GM23248 (cell line): ENCODE measurements at regions not wholly inside any gene's neighbourhood (a gene's known extent, or its start where the extent isn't known, plus 50 kb on each side); places are given as distances from the start of the nearest gene placed in this dataset.

Experiments
- DNase-seq: peaks from one replicate; pipeline ENCODE4 v3.0.0-alpha.2; 2015
- H2AFZ ChIP-seq: fragments of 200-600 bp; sonication (generic); 2 replicates; pipeline ENCODE4 v1.6.1; 2016; ENCODE audit warnings: antibody characterized with exemption
- H3F3A ChIP-seq: fragments of 200-600 bp; sonication (generic); 2 replicates; pipeline ENCODE4 v1.6.1; 2016; ENCODE audit warnings: mild to moderate bottlenecking, antibody characterized with exemption, mixed run types; ENCODE audit not compliant: insufficient read depth
- H3K27ac ChIP-seq: fragments of 200-600 bp; sonication (generic); 2 replicates; pipeline ENCODE4 v1.5.1; 2016; ENCODE audit warnings: mild to moderate bottlenecking
- H3K27me3 ChIP-seq: fragments of 200-600 bp; sonication (generic); replicated peaks from 2 replicates; pipeline ENCODE4 v1.6.1; 2016; ENCODE audit warnings: mild to moderate bottlenecking; ENCODE audit not compliant: insufficient read depth
- H3K36me3 ChIP-seq: fragments of 200-600 bp; sonication (generic); 2 replicates; pipeline ENCODE4 v1.6.1; 2016; ENCODE audit warnings: low read depth, mild to moderate bottlenecking
- H3K4me1 ChIP-seq: fragments of 200-600 bp; sonication (generic); 2 replicates; pipeline ENCODE4 v1.6.1; 2016; ENCODE audit warnings: mild to moderate bottlenecking; ENCODE audit not compliant: insufficient read depth
- H3K4me2 ChIP-seq: fragments of 200-600 bp; sonication (generic); one replicate; pipeline ENCODE4 v1.6.1; 2016; ENCODE audit warnings: mild to moderate bottlenecking; ENCODE audit not compliant: unreplicated experiment
- H3K4me3 ChIP-seq: fragments of 200-600 bp; sonication (generic); 2 replicates; pipeline ENCODE4 v1.5.1; 2016; ENCODE audit warnings: mild to moderate bottlenecking
- H3K79me2 ChIP-seq: fragments of 200-600 bp; sonication (generic); 2 replicates; pipeline ENCODE4 v1.6.1; 2016; ENCODE audit warnings: mild to moderate bottlenecking; ENCODE audit not compliant: insufficient read depth
- H3K9ac ChIP-seq: fragments of 200-600 bp; sonication (generic); 2 replicates; pipeline ENCODE4 v1.6.1; 2016; ENCODE audit warnings: mild to moderate bottlenecking
- H3K9me2 ChIP-seq: fragments of 200-600 bp; sonication (generic); 2 replicates; pipeline ENCODE4 v1.6.1; 2016; ENCODE audit warnings: mixed run types, mild to moderate bottlenecking, moderate library complexity; ENCODE audit not compliant: insufficient read depth
- H3K9me3 ChIP-seq: fragments of 200-600 bp; sonication (generic); one replicate; pipeline ENCODE4 v1.6.1; 2017; ENCODE audit warnings: low read depth
- H4K20me1 ChIP-seq: fragments of 200-600 bp; sonication (generic); 2 replicates; pipeline ENCODE4 v1.6.0; 2016; ENCODE audit not compliant: insufficient read depth
- EZH2 ChIP-seq: fragments of 200-600 bp; sonication (generic); IDR thresholded peaks from 2 replicates; pipeline ENCODE4 v1.6.1; 2018; ENCODE audit warnings: antibody characterized with exemption, mild to moderate bottlenecking; ENCODE audit not compliant: insufficient read depth, poor library complexity, severe bottlenecking
- EZH2phosphoT487 ChIP-seq: fragments of 200-600 bp; sonication (generic); IDR thresholded peaks from 2 replicates; pipeline ENCODE4 v1.6.1; 2018; ENCODE audit warnings: antibody characterized with exemption, moderate library complexity, mild to moderate bottlenecking, low read depth; ENCODE audit not compliant: insufficient read depth
- WGBS, 2 experiments: methylation state at CpG; one replicate each; pipeline ENCODE4 v1.1.6; 2015 to 2017; ENCODE audit warnings: low lambda C conversion rate in 2 of 2, low coverage in 1 of 2; ENCODE audit errors: missing lambda C conversion rate in 2 of 2; 5-methylcytosine and 5-hydroxymethylcytosine counted together
- in situ Hi-C: fragments of 300-500 bp; cut with MboI; formaldehyde crosslinking; loops from 2 replicates; pipeline ENCODE4 v1.15.0; 2020

GRCh38 chr10:78729800-78730199 is 339.0 kb upstream of the ZMIZ1 start:
- Histone ChIP-seq H3K4me1 (no peaks in the 10 kb centered on the region), H3K9me2 (no peaks in the 10 kb centered on the region), H3K4me3 (no peak overlapping the region), H3F3A (no peaks in the 10 kb centered on the region), H2AFZ (no peak overlapping the region), H3K9ac (no peak overlapping the region), H3K36me3 (no peaks in the 10 kb centered on the region), H3K9me3 (no peaks in the 10 kb centered on the region), H3K79me2 (no peaks in the 10 kb centered on the region), H4K20me1 (no peaks in the 10 kb centered on the region), H3K4me2 (no peak overlapping the region), H3K27me3 (peaks cover 7% of the 10 kb centered on the region; the same call in 1 of the 2 replicates), H3K27ac (no peak overlapping the region)
- DNase-seq: no peak
- 34 to 47% methylated on average over 2 of the region's 2 CpGs for WGBS, 2 experiments
- TF ChIP-seq EZH2phosphoT487: no peak
- TF ChIP-seq EZH2: no peak
- in situ Hi-C loops: no loop called here

- Histone ChIP-seq H3K27ac (no peak overlapping the region), H3K9ac (no peak overlapping the region), H2AFZ (no peak overlapping the region), H3K36me3 (no peaks in the 10 kb centered on the region), H3K9me2 (no peaks in the 10 kb centered on the region), H3K4me1 (no peaks in the 10 kb centered on the region), H3F3A (no peaks in the 10 kb centered on the region), H3K27me3 (peaks cover 9% of the 10 kb centered on the region; the same call in 1 of the 2 replicates), H4K20me1 (no peaks in the 10 kb centered on the region), H3K79me2 (no peaks in the 10 kb centered on the region), H3K9me3 (no peaks in the 10 kb centered on the region), H3K4me3 (no peak overlapping the region), H3K4me2 (no peak overlapping the region)
- in situ Hi-C loops: no loop called here
- no peak for DNase-seq
- 76% methylated on average over 8 of the region's 8 CpGs for WGBS, 2 experiments
- no peak for TF ChIP-seq EZH2
- TF ChIP-seq EZH2phosphoT487: no peak
Observed at GRCh38 chr10:78730754-78731153, 338.0 kb upstream of the ZMIZ1 start.

GRCh38 chr10:78731675-78732074 is 337.1 kb upstream of the ZMIZ1 start:
- WGBS, 2 experiments: 78 to 85% methylated on average over 3 of the region's 3 CpGs
- Histone ChIP-seq H3K4me1 (no peaks in the 10 kb centered on the region), H3K27ac (no peak overlapping the region), H3K9me3 (no peaks in the 10 kb centered on the region), H3K9me2 (no peaks in the 10 kb centered on the region), H4K20me1 (no peaks in the 10 kb centered on the region), H3K36me3 (no peaks in the 10 kb centered on the region), H3K27me3 (peaks cover 16% of the 10 kb centered on the region), H3K4me2 (no peak overlapping the region), H3F3A (no peaks in the 10 kb centered on the region), H2AFZ (no peak overlapping the region), H3K4me3 (no peak overlapping the region), H3K79me2 (no peaks in the 10 kb centered on the region), H3K9ac (no peak overlapping the region)
- DNase-seq: no peak
- in situ Hi-C loops: no loop called here
- TF ChIP-seq EZH2phosphoT487 (no peak), EZH2 (no peak)

GRCh38 chr10:78732381-78732780 is 336.4 kb upstream of the ZMIZ1 start:
- Histone ChIP-seq H3K9ac (no peak overlapping the region), H3K9me2 (no peaks in the 10 kb centered on the region), H3K27ac (no peak overlapping the region), H3K36me3 (no peaks in the 10 kb centered on the region), H3K4me2 (no peak overlapping the region), H3K4me1 (no peaks in the 10 kb centered on the region), H2AFZ (no peak overlapping the region), H3K4me3 (no peak overlapping the region), H4K20me1 (no peaks in the 10 kb centered on the region), H3K79me2 (no peaks in the 10 kb centered on the region), H3F3A (no peaks in the 10 kb centered on the region), H3K9me3 (no peaks in the 10 kb centered on the region), H3K27me3 (peaks cover 19% of the 10 kb centered on the region)
- WGBS, 2 experiments: 80 to 83% methylated on average over 8 of the region's 8 CpGs
- in situ Hi-C loops: no loop called here
- TF ChIP-seq EZH2 (no peak), EZH2phosphoT487 (no peak)
- DNase-seq: no peak
